Ureter (tissue), 1 donor: ENCODE measurements at regions not wholly inside any gene's neighbourhood (a gene's known extent, or its start where the extent isn't known, plus 50 kb on each side); places are given as distances from the start of the nearest gene placed in this dataset.

ENCODE experiments used
- DNase-seq: peaks from one replicate; pipeline ENCODE4 v3.0.0-alpha.2; 2020; ENCODE audit warnings: low spot score
- donor health status: DM: yes; HTN: yes; CAD: no.

DNA sequence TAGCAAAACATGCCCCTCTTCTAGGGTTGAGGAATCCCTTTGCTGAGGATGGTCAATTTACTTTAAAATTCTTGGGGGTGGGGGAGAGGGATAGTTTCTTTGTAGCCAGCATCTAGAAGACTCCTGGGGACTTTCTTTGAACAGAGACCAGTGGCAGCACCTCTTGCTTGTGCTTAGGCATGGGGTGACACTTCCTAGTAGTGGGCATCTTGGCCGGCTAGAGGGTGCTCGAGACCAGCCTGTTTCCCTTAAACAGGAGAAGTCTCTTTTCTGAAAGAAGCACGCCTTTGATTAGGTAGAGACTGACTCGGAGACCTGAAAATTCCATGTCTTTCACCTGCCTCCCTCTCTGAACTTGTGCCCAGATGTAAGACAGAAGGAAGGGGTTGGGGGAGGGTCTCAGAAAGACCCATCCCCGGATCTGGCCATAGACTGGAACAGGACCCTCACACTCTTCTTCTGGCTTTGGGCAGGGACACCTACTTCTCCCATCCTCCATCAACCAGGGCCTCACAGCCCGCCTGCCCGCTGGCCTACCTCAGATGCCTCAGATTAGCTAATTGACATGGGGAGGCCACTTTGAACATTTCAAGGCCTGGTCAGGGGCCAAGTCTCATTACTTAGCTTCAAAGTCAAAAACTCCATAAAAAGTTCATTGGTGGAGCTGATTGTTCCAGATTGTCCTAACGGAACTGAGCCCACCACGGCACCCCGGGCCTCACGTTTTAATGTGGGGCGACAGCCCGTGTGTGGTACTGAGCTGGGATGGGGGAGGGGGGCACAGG lies 172.2 kb downstream of the CDC5L start:
- no peak for DNase-seq

DNA sequence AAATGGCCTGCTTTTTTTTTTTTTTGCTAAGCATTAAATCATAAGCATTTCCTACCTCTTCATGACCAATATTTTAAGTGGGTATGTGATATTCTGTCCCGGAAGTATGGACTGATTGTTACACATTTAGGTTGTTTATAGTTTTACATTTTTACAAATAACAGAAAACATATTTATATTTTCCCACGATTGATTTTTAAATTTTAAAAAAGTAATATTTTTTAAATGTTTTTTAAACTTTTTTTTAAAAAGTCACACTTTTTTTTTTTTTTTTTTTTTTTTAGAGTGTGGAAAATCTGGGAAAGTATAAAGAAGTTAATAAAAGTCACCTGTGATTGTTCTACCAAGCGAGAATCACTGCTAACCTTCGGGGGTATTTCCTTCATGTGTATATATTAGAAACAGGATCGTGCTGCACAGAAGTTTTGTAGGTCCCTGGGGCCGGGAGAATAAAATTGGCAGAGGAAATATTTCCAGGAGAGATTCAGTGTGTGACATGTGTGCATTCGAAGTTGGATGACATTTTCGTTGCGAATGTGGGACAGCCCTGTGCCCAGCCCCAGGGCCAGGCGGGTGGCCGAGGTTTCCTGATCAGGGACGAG lies 173.1 kb downstream of the CDC5L start:
- no peak for DNase-seq

DNA sequence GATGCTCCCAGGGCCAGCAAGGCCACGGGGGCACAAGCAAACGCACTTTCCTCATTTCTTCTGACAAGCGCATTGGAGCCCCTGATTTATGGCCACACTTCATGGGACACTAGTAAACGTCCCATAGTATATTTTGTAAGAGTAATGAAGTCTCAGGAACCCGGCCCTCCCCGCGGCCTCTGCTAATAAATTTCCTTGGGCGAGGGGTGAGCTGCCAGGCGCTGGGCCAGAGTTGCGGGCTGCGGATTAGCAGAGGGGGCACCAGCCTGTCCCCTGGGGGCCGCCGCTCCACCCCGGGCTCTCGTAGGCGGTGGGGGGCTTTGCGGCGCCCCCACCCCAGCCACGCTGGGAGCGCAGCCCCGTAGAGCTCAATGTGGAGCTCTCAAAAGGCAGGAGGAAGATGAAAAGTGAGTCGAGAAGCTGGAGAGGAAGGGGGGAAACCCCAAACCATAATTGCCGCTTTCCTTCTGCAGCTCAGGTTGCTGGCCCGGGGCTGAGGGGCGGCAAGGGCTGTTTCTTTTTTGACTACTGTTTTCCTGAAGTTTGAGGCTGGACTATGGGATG lies 173.6 kb downstream of the CDC5L start:
- no peak for DNase-seq

DNA sequence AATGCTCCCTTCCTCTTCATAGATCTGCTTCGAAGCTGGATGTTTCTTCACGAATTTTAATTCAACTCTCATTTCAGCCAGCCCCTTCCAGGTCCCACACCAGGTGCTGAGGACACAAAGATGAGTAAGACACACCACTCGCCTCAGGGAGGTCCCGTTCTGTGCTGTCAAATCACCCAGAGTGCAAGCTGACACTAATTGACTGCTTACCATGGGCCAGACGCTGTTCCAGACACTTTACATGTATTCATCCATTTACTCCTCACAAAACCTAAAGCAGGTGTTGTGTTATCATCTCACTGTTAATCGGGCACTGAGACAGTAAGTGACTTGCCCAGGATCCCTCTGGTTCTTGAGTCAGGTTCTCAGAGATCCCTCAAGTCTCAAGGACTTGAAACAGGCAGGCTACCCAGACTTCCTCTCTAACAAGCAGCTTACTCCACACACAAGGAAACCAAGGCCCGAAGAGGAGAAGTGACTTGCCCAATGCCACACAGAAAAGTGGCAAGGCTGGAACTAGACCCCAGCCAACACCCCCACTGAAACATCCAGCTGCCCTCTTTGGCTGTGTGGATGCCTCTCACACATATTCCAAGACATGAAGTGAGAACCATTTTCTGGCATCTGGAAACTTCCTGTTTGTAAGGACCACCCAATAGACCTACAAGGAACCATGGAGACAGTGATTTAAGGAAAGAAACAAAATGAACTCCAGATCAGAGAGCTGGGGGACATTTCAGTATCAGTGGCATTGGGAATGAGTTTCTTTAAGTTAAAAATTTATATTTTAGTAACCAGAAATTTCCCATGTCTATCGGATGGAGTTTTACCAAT lies 174.5 kb downstream of the CDC5L start:
- no peak for DNase-seq

- DNase-seq, result no peak
These were observed 175.9 kb downstream of the CDC5L start for GRCh38 chr6:44563397-44563796.

- DNase-seq, result no peak
These were observed 177.5 kb downstream of the CDC5L start for GRCh38 chr6:44564906-44565524.

- DNase-seq, result no peak
These were observed 179.9 kb downstream of the CDC5L start for GRCh38 chr6:44567406-44567805.

GRCh38 chr6:44569131-44569530 lies 181.6 kb downstream of the CDC5L start:
- DNase-seq, result no peak

- no peak for DNase-seq
These were observed 182.5 kb downstream of the CDC5L start for GRCh38 chr6:44569931-44570385.

- DNase-seq, result no peak
These were observed 184.0 kb downstream of the CDC5L start for GRCh38 chr6:44571510-44571909.

- DNase-seq, result no peak
These were observed 184.8 kb downstream of the CDC5L start for GRCh38 chr6:44572346-44572745.

DNA sequence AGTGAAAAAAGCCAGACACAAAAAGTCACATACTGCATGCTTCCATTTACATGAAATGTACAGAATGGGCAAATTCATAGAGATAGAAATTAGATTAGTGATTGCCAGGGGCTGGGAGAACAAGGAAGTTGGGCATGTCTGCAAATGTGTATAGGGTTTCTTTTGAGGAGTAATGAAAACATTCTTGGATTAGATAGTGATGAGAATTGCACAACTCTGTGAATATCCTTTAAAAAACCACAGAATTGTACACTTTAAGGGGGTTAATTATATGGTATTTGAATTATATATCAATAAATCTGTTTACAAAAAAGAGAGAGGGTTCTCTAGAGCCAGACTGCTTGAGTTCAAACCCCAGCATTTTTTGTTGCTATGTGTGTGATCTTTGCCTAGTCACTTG lies 188.1 kb downstream of the CDC5L start:
- DNase-seq, result no peak

- DNase-seq, result no peak
These were observed 188.7 kb downstream of the CDC5L start for GRCh38 chr6:44576132-44576631.

DNA sequence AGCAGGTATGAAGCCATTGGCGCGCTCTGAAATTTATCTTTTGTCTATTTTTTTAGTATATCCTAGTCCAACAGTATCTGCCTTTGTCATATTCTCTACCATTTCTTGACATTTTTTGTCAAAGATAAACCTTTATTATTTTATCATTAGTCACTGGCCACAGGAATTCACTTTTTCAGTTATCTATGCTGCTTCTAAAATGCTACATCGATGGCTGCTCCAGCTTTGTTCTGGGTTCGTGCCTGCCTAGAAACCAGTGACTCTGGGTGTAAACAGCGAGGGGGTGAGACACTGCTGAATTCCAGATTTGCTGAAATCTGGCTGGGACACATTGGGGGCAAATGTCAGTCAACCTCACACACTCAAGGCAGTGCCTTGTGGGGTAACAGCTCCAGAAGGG lies 193.4 kb downstream of the CDC5L start:
- no peak for DNase-seq

- no peak for DNase-seq
These were observed 195.4 kb downstream of the CDC5L start for GRCh38 chr6:44582930-44583329.

- no peak for DNase-seq
These were observed 203.0 kb downstream of the CDC5L start for GRCh38 chr6:44590471-44590870.

- DNase-seq, result no peak
These were observed 206.0 kb downstream of the CDC5L start for GRCh38 chr6:44593539-44593944.

- no peak for DNase-seq
These were observed 207.0 kb downstream of the CDC5L start for GRCh38 chr6:44594481-44594880.

- no peak for DNase-seq
These were observed 211.2 kb downstream of the CDC5L start for GRCh38 chr6:44598679-44599078.

DNA sequence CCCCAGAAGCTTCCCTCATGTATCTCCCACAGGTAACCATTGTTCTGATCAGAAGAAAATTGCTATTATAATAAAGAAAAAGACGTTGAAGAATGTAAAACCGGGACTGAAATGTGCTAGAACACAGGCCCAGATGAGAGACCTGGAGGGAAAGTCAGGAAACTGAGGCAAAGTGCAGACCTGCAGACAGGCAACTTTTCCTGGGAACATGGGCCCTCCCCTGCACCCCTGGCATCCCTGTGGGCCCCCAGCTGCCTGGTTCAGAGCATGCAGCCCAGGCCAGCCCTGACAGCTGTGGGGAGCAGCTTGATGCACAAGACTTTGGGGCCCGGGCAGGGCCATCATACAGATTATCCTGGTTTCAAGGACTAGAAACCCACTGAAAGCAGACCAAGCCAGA lies 212.2 kb downstream of the CDC5L start:
- no peak for DNase-seq

- no peak for DNase-seq
These were observed 215.7 kb downstream of the CDC5L start for GRCh38 chr6:44603044-44603686.
